NOMO-1 (cell line): ENCODE measurements at regions not wholly inside any gene's neighbourhood (a gene's known extent, or its start where the extent isn't known, plus 50 kb on each side); places are given as distances from the start of the nearest gene placed in this dataset.

Experiments used
- DNase-seq, 2 experiments: peaks; one replicate each; lab custom pipeline; 2025; ENCODE audit not compliant: unreplicated experiment in 2 of 2; lab: John Stamatoyannopoulos, UW

GRCh38 chr14:55734731-55735130, 154.7 kb downstream of the KTN1 start:
- DNase-seq: no peak

- DNase-seq: no peak
These were observed 160.1 kb downstream of the KTN1 start for GRCh38 chr14:55739967-55740648.

- DNase-seq: no peak
These were observed 160.6 kb downstream of the KTN1 start for GRCh38 chr14:55740649-55740989.

GRCh38 chr14:55741240-55741639, 161.2 kb downstream of the KTN1 start:
- no peak for DNase-seq

- DNase-seq: no peak
These were observed 163.5 kb downstream of the KTN1 start for GRCh38 chr14:55743551-55743950.

- no peak for DNase-seq
These were observed 164.3 kb downstream of the KTN1 start for GRCh38 chr14:55744321-55744720.

GRCh38 chr14:55745906-55746305, 165.9 kb downstream of the KTN1 start:
- DNase-seq: no peak

GRCh38 chr14:55746558-55746957, 166.6 kb downstream of the KTN1 start:
- no peak for DNase-seq

- no peak for DNase-seq
These were observed 167.2 kb downstream of the KTN1 start for GRCh38 chr14:55747186-55747585.

- DNase-seq: no peak
These were observed 169.3 kb downstream of the KTN1 start for GRCh38 chr14:55749201-55749812.

GRCh38 chr14:55749946-55750345, 169.9 kb downstream of the KTN1 start:
- DNase-seq: no peak

- DNase-seq: no peak
These were observed 172.8 kb downstream of the KTN1 start for GRCh38 chr14:55752580-55753390.

- no peak for DNase-seq
These were observed 174.5 kb downstream of the KTN1 start for GRCh38 chr14:55754471-55754870.

- DNase-seq: no peak
These were observed 174.9 kb downstream of the KTN1 start for GRCh38 chr14:55754871-55755270.

- DNase-seq: no peak
These were observed 176.1 kb downstream of the KTN1 start for GRCh38 chr14:55756078-55756477.

GRCh38 chr14:55756557-55756956, 176.6 kb downstream of the KTN1 start:
- no peak for DNase-seq

- no peak for DNase-seq
These were observed 178.8 kb downstream of the KTN1 start for GRCh38 chr14:55758796-55759195.

- no peak for DNase-seq
These were observed 181.0 kb downstream of the KTN1 start for GRCh38 chr14:55760789-55761566.

GRCh38 chr14:55761651-55762050, 181.6 kb downstream of the KTN1 start:
- DNase-seq: no peak

GRCh38 chr14:55762595-55763232, 182.7 kb downstream of the KTN1 start:
- no peak for DNase-seq

GRCh38 chr14:55764784-55765183, 184.8 kb downstream of the KTN1 start:
- DNase-seq: no peak
